ENCODE measurements at regions not wholly inside any gene's neighbourhood (a gene's known extent, or its start where the extent isn't known, plus 50 kb on each side); places are given as distances from the start of the nearest gene placed in this dataset.

DNA sequence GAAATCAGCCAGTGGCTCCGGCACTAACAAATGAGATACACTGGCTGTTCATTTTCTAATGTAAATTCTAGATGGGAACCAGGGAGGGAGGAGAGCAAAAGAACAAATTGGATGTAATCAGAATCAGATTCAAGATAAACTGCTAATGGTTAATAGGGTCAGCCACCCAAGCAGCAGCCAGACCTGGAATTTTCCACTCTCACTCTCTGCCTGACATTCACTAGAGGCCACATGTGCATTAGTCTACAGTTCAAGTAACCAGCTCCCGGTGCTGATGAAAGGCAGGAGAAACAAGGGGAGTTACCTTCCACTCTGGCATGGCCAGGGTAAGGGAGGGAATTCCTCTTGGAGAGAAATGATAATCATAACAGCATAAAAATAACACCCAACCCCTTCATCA is 597.7 kb downstream of the TOX3 start:
- no peak overlapping the region for H3K4me3 ChIP-seq (ENCODE audit: low read depth, low read length)
- TF ChIP-seq, protein P1, sequence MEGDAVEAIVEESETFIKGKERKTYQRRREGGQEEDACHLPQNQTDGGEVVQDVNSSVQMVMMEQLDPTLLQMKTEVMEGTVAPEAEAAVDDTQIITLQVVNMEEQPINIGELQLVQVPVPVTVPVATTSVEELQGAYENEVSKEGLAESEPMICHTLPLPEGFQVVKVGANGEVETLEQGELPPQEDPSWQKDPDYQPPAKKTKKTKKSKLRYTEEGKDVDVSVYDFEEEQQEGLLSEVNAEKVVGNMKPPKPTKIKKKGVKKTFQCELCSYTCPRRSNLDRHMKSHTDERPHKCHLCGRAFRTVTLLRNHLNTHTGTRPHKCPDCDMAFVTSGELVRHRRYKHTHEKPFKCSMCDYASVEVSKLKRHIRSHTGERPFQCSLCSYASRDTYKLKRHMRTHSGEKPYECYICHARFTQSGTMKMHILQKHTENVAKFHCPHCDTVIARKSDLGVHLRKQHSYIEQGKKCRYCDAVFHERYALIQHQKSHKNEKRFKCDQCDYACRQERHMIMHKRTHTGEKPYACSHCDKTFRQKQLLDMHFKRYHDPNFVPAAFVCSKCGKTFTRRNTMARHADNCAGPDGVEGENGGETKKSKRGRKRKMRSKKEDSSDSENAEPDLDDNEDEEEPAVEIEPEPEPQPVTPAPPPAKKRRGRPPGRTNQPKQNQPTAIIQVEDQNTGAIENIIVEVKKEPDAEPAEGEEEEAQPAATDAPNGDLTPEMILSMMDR (IDR thresholded peaks at IDR 0.05; ENCODE audit: insufficient read depth, low read length), result no peak
- no peak for DNase-seq (ENCODE audit: low read depth)

- TF ChIP-seq, protein P1 (IDR thresholded peaks at IDR 0.05; ENCODE audit: insufficient read depth, low read length), result no peak
- no peak for DNase-seq (ENCODE audit: low read depth)
- no peak overlapping the region for H3K4me3 ChIP-seq (ENCODE audit: low read depth, low read length)
Observed at GRCh38 chr16:51941412-51941811, 605.5 kb downstream of the TOX3 start.

DNA sequence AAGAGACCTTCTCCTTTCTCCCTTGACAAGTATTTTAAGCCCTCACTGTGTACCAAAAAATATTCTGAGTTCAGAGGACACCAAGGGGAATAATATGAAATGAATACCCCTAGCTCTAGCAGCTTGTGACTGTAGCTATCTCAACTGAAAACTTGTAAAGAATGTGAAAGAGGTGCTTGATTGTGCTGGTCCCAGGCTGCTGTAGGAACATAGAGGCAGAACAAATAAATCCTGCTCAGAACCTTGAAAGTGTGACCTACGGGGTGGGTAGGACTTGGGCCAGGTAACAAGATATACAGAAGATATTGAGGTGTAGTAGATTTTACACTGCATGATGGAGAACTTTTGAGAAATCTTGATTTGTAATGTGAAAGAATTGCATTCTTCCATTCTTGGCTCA is 606.8 kb downstream of the TOX3 start:
- no peak overlapping the region for H3K4me3 ChIP-seq (ENCODE audit: low read depth, low read length)
- no peak for DNase-seq (ENCODE audit: low read depth)
- TF ChIP-seq, protein P1 (IDR thresholded peaks at IDR 0.05; ENCODE audit: insufficient read depth, low read length), result no peak

DNA sequence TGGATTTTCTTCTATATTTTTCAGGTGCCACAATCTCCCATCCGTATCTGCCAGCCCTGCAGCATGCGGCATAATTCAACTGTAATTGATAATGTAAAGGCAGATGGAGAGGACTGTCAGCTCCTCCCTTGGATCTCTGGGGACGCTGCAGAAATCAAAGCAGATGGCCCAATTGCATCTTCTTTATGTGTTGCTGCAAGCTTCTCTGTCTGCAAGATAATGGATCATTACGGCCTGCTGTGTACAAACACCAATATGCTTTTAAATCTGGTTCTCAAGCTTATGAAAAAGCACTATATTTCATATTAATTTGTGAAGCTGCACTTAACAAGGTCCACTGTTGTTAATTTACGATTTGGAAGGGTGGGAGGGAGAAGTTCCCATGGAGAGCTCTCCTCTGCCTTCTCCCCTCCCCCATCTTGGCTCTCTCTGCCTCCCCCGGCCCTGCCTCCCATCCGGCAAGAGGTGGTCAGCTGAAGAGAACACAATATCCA is 607.5 kb downstream of the TOX3 start:
- no peak for DNase-seq (ENCODE audit: low read depth)
- TF ChIP-seq, protein P1 (IDR thresholded peaks at IDR 0.05; ENCODE audit: insufficient read depth, low read length), result no peak
- H3K4me3 ChIP-seq (ENCODE audit: low read depth, low read length), result no peak overlapping the region

DNA sequence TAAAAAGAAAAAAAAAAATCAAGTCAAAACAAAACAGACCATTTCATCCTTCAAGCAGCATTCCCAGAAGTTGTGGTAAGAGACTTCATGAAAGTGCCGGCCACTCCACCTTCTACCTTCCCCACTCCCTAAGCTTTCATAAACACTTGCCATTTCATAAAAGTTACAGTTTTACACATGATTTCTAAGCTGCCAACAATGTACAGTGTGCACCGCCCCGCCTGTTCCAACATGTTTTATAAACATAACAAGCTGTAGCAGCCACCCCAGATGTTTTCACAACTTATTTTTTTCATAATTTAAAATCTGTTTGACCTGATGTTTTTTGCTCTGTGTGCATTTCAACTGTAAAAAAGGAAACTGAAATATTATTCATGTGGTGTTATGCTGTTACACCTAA is 608.1 kb downstream of the TOX3 start:
- no peak overlapping the region for H3K4me3 ChIP-seq (ENCODE audit: low read depth, low read length)
- TF ChIP-seq, protein P1 (IDR thresholded peaks at IDR 0.05; ENCODE audit: insufficient read depth, low read length), result no peak
- no peak for DNase-seq (ENCODE audit: low read depth)

DNA sequence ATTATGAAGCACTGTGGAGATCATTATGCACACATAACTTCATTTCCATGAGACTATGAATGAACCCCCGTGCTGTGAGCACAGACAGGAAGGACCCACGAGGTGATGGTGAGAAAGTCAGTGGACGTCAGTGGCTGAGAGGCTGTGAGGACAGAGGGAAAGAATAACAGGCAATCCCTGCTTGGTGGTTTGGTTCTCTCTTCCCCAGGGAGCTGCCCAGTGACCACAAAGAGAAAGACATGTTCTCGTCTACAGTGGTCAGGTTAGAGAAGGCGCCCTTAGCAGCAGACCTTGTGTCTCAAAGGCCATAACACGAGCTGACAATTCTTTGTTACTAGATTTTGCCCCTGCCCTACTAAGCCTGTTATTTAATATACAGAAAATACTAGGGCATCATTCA is 609.2 kb downstream of the TOX3 start:
- DNase-seq (ENCODE audit: low read depth), result no peak
- no peak overlapping the region for H3K4me3 ChIP-seq (ENCODE audit: low read depth, low read length)
- TF ChIP-seq, protein P1 (IDR thresholded peaks at IDR 0.05; ENCODE audit: insufficient read depth, low read length), result no peak

DNA sequence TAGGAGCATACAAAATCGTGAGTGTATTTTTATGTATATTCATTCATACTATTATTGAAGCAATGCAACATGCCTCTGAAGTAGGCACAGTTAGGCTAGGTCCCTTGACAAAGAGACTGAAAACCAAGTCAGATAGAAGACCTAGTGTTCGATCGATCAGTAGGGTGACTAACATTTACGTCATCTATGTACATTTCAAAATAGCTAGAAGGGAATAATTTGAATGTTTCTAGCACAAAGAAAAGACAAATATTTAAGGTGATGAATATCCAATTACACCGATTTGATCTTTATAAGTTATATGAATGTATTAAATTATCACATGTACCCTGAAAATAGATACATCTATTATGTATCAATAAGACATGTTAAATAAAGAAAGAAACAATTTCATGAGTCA is 610.1 kb downstream of the TOX3 start:
- H3K4me3 ChIP-seq (ENCODE audit: low read depth, low read length), result no peak overlapping the region
- DNase-seq (ENCODE audit: low read depth), result no peak
- TF ChIP-seq, protein P1 (IDR thresholded peaks at IDR 0.05; ENCODE audit: insufficient read depth, low read length), result no peak

Measured in fibroblast of the aortic adventitia (primary cell).